Adipose tissue (tissue), 3 donors: ENCODE measurements at regions not wholly inside any gene's neighbourhood (a gene's known extent, or its start where the extent isn't known, plus 50 kb on each side); places are given as distances from the start of the nearest gene placed in this dataset.

ENCODE experiments used
- H3K27ac ChIP-seq: one replicate; pipeline ENCODE4 v1.5.1; 2013; ENCODE audit warnings: low read depth, low read length
- WGBS, 3 donors: extraction: QIAGEN DNeasy Blood & Tissue Kit; methylation state at CpG; one replicate each; pipeline ENCODE4 v1.1.7; 2013; 5-methylcytosine and 5-hydroxymethylcytosine counted together
- donor health status: healthy with polysubstance abuse.
- donor health status: Bipolar disorder and iron deficiency.
- donor health status: healthy.

- H3K27ac ChIP-seq = peak overlapping the region; percentile 6
- 86 to 88% (median 86%) methylated on average over 6 of the region's 6 CpGs for WGBS, 3 donors
Observed at GRCh38 chr15:95842576-95842975, 487.9 kb upstream of the NR2F2 start.

GRCh38 chr15:95843241-95843910 lies 487.1 kb upstream of the NR2F2 start:
- no peak overlapping the region for H3K27ac ChIP-seq
- 63 to 73% (median 70%) methylated on average over 5 of the region's 5 CpGs for WGBS, 3 donors

- 58 to 74% (median 73%) methylated on average over 13 of the region's 13 CpGs for WGBS, 3 donors
- H3K27ac ChIP-seq = no peak overlapping the region
Observed at GRCh38 chr15:95845862-95846515, 484.5 kb upstream of the NR2F2 start.

GRCh38 chr15:95848126-95848525 lies 482.4 kb upstream of the NR2F2 start:
- 64 to 68% (median 66%) methylated on average over 1 of the region's 1 CpG for WGBS, 3 donors

GRCh38 chr15:95850837-95851236 lies 479.7 kb upstream of the NR2F2 start:
- WGBS, 3 donors = 91 to 96% (median 92%) methylated on average over 2 of the region's 2 CpGs
- no peak overlapping the region for H3K27ac ChIP-seq

More at GRCh38 chr15:95848126-95848525, 482.4 kb upstream of the NR2F2 start:
- no peak overlapping the region for H3K27ac ChIP-seq

- no peak overlapping the region for H3K27ac ChIP-seq
Observed at GRCh38 chr15:95853350-95853749, 477.1 kb upstream of the NR2F2 start.

GRCh38 chr15:95857124-95857757 lies 473.3 kb upstream of the NR2F2 start:
- no peak overlapping the region for H3K27ac ChIP-seq
- 44 to 73% (median 69%) methylated on average over 4 of the region's 4 CpGs for WGBS, 3 donors

- H3K27ac ChIP-seq = no peak overlapping the region
Observed at GRCh38 chr15:95857758-95858157, 472.7 kb upstream of the NR2F2 start.

- no peak overlapping the region for H3K27ac ChIP-seq
- WGBS, 3 donors = 88 to 96% (median 94%) methylated on average over 1 of the region's 1 CpG
Observed at GRCh38 chr15:95860406-95860805, 470.1 kb upstream of the NR2F2 start.

- WGBS, 3 donors = 73 to 90% (median 90%) methylated on average over 3 of the region's 3 CpGs
- H3K27ac ChIP-seq = no peak overlapping the region
Observed at GRCh38 chr15:95864467-95864886, 466.0 kb upstream of the NR2F2 start.

- no peak overlapping the region for H3K27ac ChIP-seq
- WGBS, 3 donors = 58 to 84% (median 77%) methylated on average over 4 of the region's 4 CpGs
Observed at GRCh38 chr15:95865330-95865739, 465.2 kb upstream of the NR2F2 start.

GRCh38 chr15:95866711-95867440 lies 463.6 kb upstream of the NR2F2 start:
- 76 to 84% (median 77%) methylated on average over 8 of the region's 8 CpGs for WGBS, 3 donors
- H3K27ac ChIP-seq = no peak overlapping the region

GRCh38 chr15:95868450-95868849 lies 462.1 kb upstream of the NR2F2 start:
- 64 to 81% (median 78%) methylated on average over 5 of the region's 5 CpGs for WGBS, 3 donors

GRCh38 chr15:95868970-95869369 lies 461.5 kb upstream of the NR2F2 start:
- 77 to 88% (median 86%) methylated on average over 13 of the region's 13 CpGs for WGBS, 3 donors
- H3K27ac ChIP-seq = no peak overlapping the region

More at GRCh38 chr15:95868450-95868849, 462.1 kb upstream of the NR2F2 start:
- no peak overlapping the region for H3K27ac ChIP-seq

GRCh38 chr15:95869920-95870319 lies 460.6 kb upstream of the NR2F2 start:
- no peak overlapping the region for H3K27ac ChIP-seq
- 62 to 71% (median 69%) methylated on average over 5 of the region's 5 CpGs for WGBS, 3 donors

- no peak overlapping the region for H3K27ac ChIP-seq
Observed at GRCh38 chr15:95872366-95872771, 458.1 kb upstream of the NR2F2 start.

GRCh38 chr15:95874637-95875036 lies 455.9 kb upstream of the NR2F2 start:
- H3K27ac ChIP-seq = no peak overlapping the region

More at GRCh38 chr15:95872366-95872771, 458.1 kb upstream of the NR2F2 start:
- WGBS, 3 donors = 70 to 92% (median 71%) methylated on average over 3 of the region's 3 CpGs

- H3K27ac ChIP-seq = no peak overlapping the region
- 46 to 62% (median 52%) methylated on average over 7 of the region's 7 CpGs for WGBS, 3 donors
Observed at GRCh38 chr15:95875121-95875643, 455.3 kb upstream of the NR2F2 start.

- H3K27ac ChIP-seq = no peak overlapping the region
- 58 to 74% (median 67%) methylated on average over 6 of the region's 6 CpGs for WGBS, 3 donors
Observed at GRCh38 chr15:95880031-95880570, 450.4 kb upstream of the NR2F2 start.
